GM18519 (cell line): ENCODE measurements at regions not wholly inside any gene's neighbourhood (a gene's known extent, or its start where the extent isn't known, plus 50 kb on each side); places are given as distances from the start of the nearest gene placed in this dataset.

Source experiments
- ATAC-seq: cut with Tn5 transposase; IDR thresholded peaks from one replicate; pipeline ENCODE4 v1.9.1; 2021; ENCODE audit warnings: mild to moderate bottlenecking, moderate library complexity; ENCODE audit not compliant: unreplicated experiment, low FRiP score

GRCh38 chr7:130894146-130894908 is 160.3 kb upstream of the KLF14 start:
- ATAC-seq: no peak

- no peak for ATAC-seq
Observed at GRCh38 chr7:130894909-130895750, 161.1 kb upstream of the KLF14 start.

GRCh38 chr7:130896051-130896881 is 162.3 kb upstream of the KLF14 start:
- no peak for ATAC-seq

GRCh38 chr7:130896898-130897514 is 163.0 kb upstream of the KLF14 start:
- peak; percentile 33 for ATAC-seq

GRCh38 chr7:130897515-130898419 is 163.8 kb upstream of the KLF14 start:
- ATAC-seq: no peak

- ATAC-seq: no peak
Observed at GRCh38 chr7:130899071-130899560, 165.1 kb upstream of the KLF14 start.

GRCh38 chr7:130899638-130900401 is 165.8 kb upstream of the KLF14 start:
- ATAC-seq: no peak

- no peak for ATAC-seq
Observed at GRCh38 chr7:130900471-130901076, 166.6 kb upstream of the KLF14 start.

- ATAC-seq: no peak
Observed at GRCh38 chr7:130901209-130901783, 167.3 kb upstream of the KLF14 start.

GRCh38 chr7:130902755-130903357 is 168.8 kb upstream of the KLF14 start:
- ATAC-seq: no peak

GRCh38 chr7:130903358-130903974 is 169.5 kb upstream of the KLF14 start:
- no peak for ATAC-seq

GRCh38 chr7:130904031-130904757 is 170.2 kb upstream of the KLF14 start:
- no peak for ATAC-seq

GRCh38 chr7:130904792-130905191 is 170.8 kb upstream of the KLF14 start:
- no peak for ATAC-seq

- ATAC-seq: no peak
Observed at GRCh38 chr7:130906575-130906974, 172.6 kb upstream of the KLF14 start.

GRCh38 chr7:130907439-130907838 is 173.4 kb upstream of the KLF14 start:
- ATAC-seq: no peak
